Trophoblast cell (in vitro differentiated cells and primary cell): ENCODE measurements at regions not wholly inside any gene's neighbourhood (a gene's known extent, or its start where the extent isn't known, plus 50 kb on each side); places are given as distances from the start of the nearest gene placed in this dataset.

Experiments
- DNase-seq, 2 donors: peaks; one replicate each; pipeline ENCODE4 v3.0.0-alpha.2; 2016
- H2AFZ ChIP-seq: 2 replicates; pipeline ENCODE4 v1.6.1; 2013; ENCODE audit warnings: low read length, moderate library complexity, mild to moderate bottlenecking; ENCODE audit not compliant: insufficient read depth, poor library complexity
- H2AK5ac ChIP-seq: 2 replicates; pipeline ENCODE4 v1.6.1; 2013; ENCODE audit warnings: mild to moderate bottlenecking, low read length
- H2BK120ac ChIP-seq: 2 replicates; pipeline ENCODE4 v1.6.1; 2013; ENCODE audit warnings: low read length, mild to moderate bottlenecking, moderate library complexity; ENCODE audit not compliant: insufficient read depth, poor library complexity
- H2BK12ac ChIP-seq: 2 replicates; pipeline ENCODE4 v1.6.1; 2013; ENCODE audit warnings: mild to moderate bottlenecking, low read length, moderate library complexity
- H2BK5ac ChIP-seq: 2 replicates; pipeline ENCODE4 v1.6.1; 2013; ENCODE audit warnings: low read length, low read depth, moderate library complexity, mild to moderate bottlenecking; ENCODE audit not compliant: poor library complexity
- H3K14ac ChIP-seq: 2 replicates; pipeline ENCODE4 v1.6.1; 2013; ENCODE audit warnings: mild to moderate bottlenecking, low read length
- H3K18ac ChIP-seq: 2 replicates; pipeline ENCODE4 v1.6.1; 2013; ENCODE audit warnings: mild to moderate bottlenecking, low read length
- H3K23ac ChIP-seq: 2 replicates; pipeline ENCODE4 v1.6.1; 2013; ENCODE audit warnings: low read length
- H3K27ac ChIP-seq: 2 replicates; pipeline ENCODE4 v1.5.1; 2013; ENCODE audit warnings: low read depth, mild to moderate bottlenecking, inconsistent platforms, low read length, moderate library complexity
- H3K27me3 ChIP-seq: 2 replicates; pipeline ENCODE4 v1.6.1; 2013; ENCODE audit warnings: inconsistent platforms, mild to moderate bottlenecking, low read length, moderate library complexity; ENCODE audit not compliant: insufficient read depth
- H3K36me3 ChIP-seq, 2 experiments: 1 replicate in 1 of 2; 2 replicates in 1 of 2; pipeline ENCODE4 v1.6.1; 2013; ENCODE audit warnings: low read length in 2 of 2, mild to moderate bottlenecking in 2 of 2, moderate library complexity in 1 of 2; ENCODE audit not compliant: insufficient read depth in 2 of 2, control insufficient read depth in 1 of 2
- H3K4ac ChIP-seq: 2 replicates; pipeline ENCODE4 v1.6.1; 2013; ENCODE audit warnings: low read depth, mild to moderate bottlenecking, low read length, moderate library complexity
- H3K4me1 ChIP-seq, 2 experiments: 1 replicate in 1 of 2; 2 replicates in 1 of 2; pipeline ENCODE4 v1.6.1; 2013; ENCODE audit warnings: low read length in 2 of 2, mild to moderate bottlenecking in 2 of 2, moderate library complexity in 1 of 2; ENCODE audit not compliant: insufficient read depth in 2 of 2, control insufficient read depth in 1 of 2
- H3K4me2 ChIP-seq: 2 replicates; pipeline ENCODE4 v1.6.1; 2013; ENCODE audit warnings: inconsistent platforms, mild to moderate bottlenecking, low read length, moderate library complexity
- H3K4me3 ChIP-seq: 2 replicates; pipeline ENCODE4 v1.5.1; 2013; ENCODE audit warnings: mild to moderate bottlenecking, low read depth, low read length, inconsistent platforms
- H3K79me1 ChIP-seq: one replicate; pipeline ENCODE4 v1.6.1; 2013; ENCODE audit warnings: low read length
- H3K79me2 ChIP-seq: 2 replicates; pipeline ENCODE4 v1.6.1; 2013; ENCODE audit warnings: low read length, mild to moderate bottlenecking; ENCODE audit not compliant: control insufficient read depth, insufficient read depth, poor library complexity
- H3K9ac ChIP-seq: 2 replicates; pipeline ENCODE4 v1.6.1; 2013; ENCODE audit warnings: mild to moderate bottlenecking, low read length
- H3K9me3 ChIP-seq: 2 replicates; pipeline ENCODE4 v1.6.1; 2013; ENCODE audit warnings: low read depth, mild to moderate bottlenecking, control low read depth, inconsistent platforms, low read length; ENCODE audit not compliant: insufficient read depth
- H4K12ac ChIP-seq: 2 replicates; pipeline ENCODE4 v1.6.1; 2013; ENCODE audit warnings: low read depth, mild to moderate bottlenecking, low read length, moderate library complexity
- H4K8ac ChIP-seq: 2 replicates; pipeline ENCODE4 v1.6.1; 2013; ENCODE audit warnings: low read depth, mild to moderate bottlenecking, low read length, moderate library complexity
- H4K91ac ChIP-seq: one replicate; pipeline ENCODE4 v1.6.1; 2013; ENCODE audit warnings: low read depth, mild to moderate bottlenecking, low read length, moderate library complexity
- WGBS: extraction: QIAGEN DNeasy Blood & Tissue Kit; methylation state at CpG from one replicate; pipeline ENCODE4 v1.1.7; 2013; ENCODE audit warnings: missing lambda C conversion rate; ENCODE audit not compliant: insufficient read length, insufficient coverage; ENCODE audit errors: extremely low coverage; 5-methylcytosine and 5-hydroxymethylcytosine counted together

DNA sequence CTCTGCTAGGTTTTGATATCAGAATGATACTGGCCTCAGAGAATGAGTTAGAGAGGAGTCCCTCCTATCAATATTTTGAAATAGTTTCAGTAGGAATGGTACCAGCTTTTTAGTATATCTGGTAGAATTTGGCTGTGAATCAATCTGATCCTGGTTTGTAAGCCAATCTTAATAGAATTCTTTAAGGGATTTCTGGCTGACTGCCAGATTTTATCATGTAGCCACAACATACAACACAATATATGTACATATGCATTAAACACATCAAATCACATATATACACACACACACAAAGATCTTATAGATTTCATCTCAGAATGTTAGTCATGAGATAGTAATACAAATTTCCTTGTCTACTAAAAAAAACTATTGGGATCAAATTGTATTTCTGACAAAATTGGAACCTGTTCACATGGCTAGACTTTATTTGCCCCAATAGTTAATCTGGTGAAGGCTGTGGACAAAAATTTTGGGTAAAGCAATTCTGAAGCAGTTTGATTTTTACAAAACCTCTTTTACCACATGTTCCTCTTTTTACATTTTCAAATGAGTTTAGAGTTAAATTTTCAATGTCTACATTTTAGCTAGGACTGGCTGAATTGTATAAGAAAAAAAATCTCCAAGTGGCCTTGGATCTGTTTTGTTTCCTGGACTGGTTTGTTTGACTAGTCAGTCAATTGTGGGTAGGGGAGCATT lies 151.7 kb downstream of the FASLG start:
- no peak overlapping the region for H3K4ac ChIP-seq
- H4K12ac ChIP-seq, result no peak overlapping the region
- no peak overlapping the region for H4K8ac ChIP-seq
- H3K27me3 ChIP-seq, result no peaks in the 10 kb centered on the region
- H4K91ac ChIP-seq, result no peak overlapping the region
- H2AFZ ChIP-seq, result no peak overlapping the region
- H3K79me2 ChIP-seq, result no peaks in the 10 kb centered on the region
- H3K36me3 ChIP-seq, result no peaks in the 10 kb centered on the region
- H3K23ac ChIP-seq, result no peak overlapping the region
- no peak for DNase-seq
- H3K9ac ChIP-seq, result no peak overlapping the region
- no peaks in the 10 kb centered on the region for H3K79me1 ChIP-seq
- no peak overlapping the region for H3K18ac ChIP-seq
- peaks cover 4% of the 10 kb centered on the region for H3K9me3 ChIP-seq
- no peaks in the 10 kb centered on the region for H3K4me1 ChIP-seq
- H3K27ac ChIP-seq, result no peak overlapping the region
- no peak overlapping the region for H3K14ac ChIP-seq
- no peak overlapping the region for H2BK5ac ChIP-seq
- H3K4me2 ChIP-seq, result no peak overlapping the region
- H2AK5ac ChIP-seq, result no peak overlapping the region
- no peak overlapping the region for H2BK12ac ChIP-seq
- no peak overlapping the region for H3K4me3 ChIP-seq
- H2BK120ac ChIP-seq, result no peak overlapping the region

DNA sequence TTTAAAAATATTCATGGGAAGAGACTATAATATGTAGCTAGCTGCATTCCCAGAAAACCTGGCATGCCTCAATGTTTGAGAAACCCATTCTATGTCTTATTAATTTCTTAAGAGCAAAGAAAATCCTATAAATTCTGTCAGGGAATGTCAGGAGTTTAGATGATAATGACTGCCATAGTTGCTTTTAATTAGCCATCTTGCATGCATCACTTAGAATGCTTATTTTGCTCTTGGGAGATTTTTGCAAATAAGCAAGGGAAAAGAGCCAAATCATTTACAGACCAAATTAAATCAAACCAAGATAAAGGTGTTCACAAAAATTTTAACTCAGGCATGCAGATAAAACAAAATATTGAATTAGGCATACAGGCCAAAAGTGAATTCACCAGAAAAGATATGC lies 152.8 kb downstream of the FASLG start:
- no peaks in the 10 kb centered on the region for H3K27me3 ChIP-seq
- no peak overlapping the region for H2AK5ac ChIP-seq
- H3K4ac ChIP-seq, result no peak overlapping the region
- H2BK5ac ChIP-seq, result no peak overlapping the region
- no peak overlapping the region for H4K91ac ChIP-seq
- no peak overlapping the region for H3K4me3 ChIP-seq
- no peak overlapping the region for H4K8ac ChIP-seq
- H3K36me3 ChIP-seq, result no peaks in the 10 kb centered on the region
- no peak overlapping the region for H3K14ac ChIP-seq
- no peaks in the 10 kb centered on the region for H3K79me2 ChIP-seq
- no peak for DNase-seq
- H3K9me3 ChIP-seq, result peaks cover 4% of the 10 kb centered on the region
- no peak overlapping the region for H3K18ac ChIP-seq
- no peak overlapping the region for H2AFZ ChIP-seq
- H2BK12ac ChIP-seq, result no peak overlapping the region
- no peak overlapping the region for H3K9ac ChIP-seq
- H3K4me1 ChIP-seq, result no peaks in the 10 kb centered on the region
- H3K4me2 ChIP-seq, result no peak overlapping the region
- no peak overlapping the region for H2BK120ac ChIP-seq
- no peak overlapping the region for H3K27ac ChIP-seq
- H3K79me1 ChIP-seq, result no peaks in the 10 kb centered on the region
- no peak overlapping the region for H3K23ac ChIP-seq
- H4K12ac ChIP-seq, result no peak overlapping the region

DNA sequence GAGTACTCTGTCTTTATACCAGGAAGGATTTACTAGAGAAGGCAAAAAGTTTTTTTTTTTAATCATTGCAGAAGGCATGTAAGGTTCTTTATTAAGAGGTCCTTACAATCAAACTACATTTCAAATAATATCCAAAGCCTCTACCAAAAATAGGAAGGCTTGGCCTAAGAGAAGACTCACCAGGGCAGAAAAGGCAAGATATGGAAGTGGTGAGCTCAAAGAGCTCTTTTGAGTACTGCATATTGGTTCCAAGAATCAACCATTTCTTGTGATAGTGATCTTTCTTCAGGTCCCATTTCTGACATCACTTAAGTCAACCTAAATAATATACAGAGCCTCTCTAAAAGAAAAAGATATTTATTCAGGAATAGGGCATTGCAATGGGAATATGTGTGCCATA lies 153.2 kb downstream of the FASLG start:
- no peak for DNase-seq
- no peak overlapping the region for H4K12ac ChIP-seq
- H3K4me1 ChIP-seq, result no peaks in the 10 kb centered on the region
- H3K27me3 ChIP-seq, result no peaks in the 10 kb centered on the region
- H2AK5ac ChIP-seq, result no peak overlapping the region
- no peak overlapping the region for H3K18ac ChIP-seq
- no peak overlapping the region for H2AFZ ChIP-seq
- H3K14ac ChIP-seq, result no peak overlapping the region
- no peak overlapping the region for H3K23ac ChIP-seq
- H3K9ac ChIP-seq, result no peak overlapping the region
- H2BK120ac ChIP-seq, result no peak overlapping the region
- no peaks in the 10 kb centered on the region for H3K79me2 ChIP-seq
- H3K36me3 ChIP-seq, result no peaks in the 10 kb centered on the region
- H2BK12ac ChIP-seq, result no peak overlapping the region
- no peak overlapping the region for H4K91ac ChIP-seq
- no peak overlapping the region for H4K8ac ChIP-seq
- H3K9me3 ChIP-seq, result peaks cover 4% of the 10 kb centered on the region
- no peaks in the 10 kb centered on the region for H3K79me1 ChIP-seq
- H3K4me3 ChIP-seq, result no peak overlapping the region
- H2BK5ac ChIP-seq, result no peak overlapping the region
- no peak overlapping the region for H3K27ac ChIP-seq
- H3K4ac ChIP-seq, result no peak overlapping the region
- no peak overlapping the region for H3K4me2 ChIP-seq

DNA sequence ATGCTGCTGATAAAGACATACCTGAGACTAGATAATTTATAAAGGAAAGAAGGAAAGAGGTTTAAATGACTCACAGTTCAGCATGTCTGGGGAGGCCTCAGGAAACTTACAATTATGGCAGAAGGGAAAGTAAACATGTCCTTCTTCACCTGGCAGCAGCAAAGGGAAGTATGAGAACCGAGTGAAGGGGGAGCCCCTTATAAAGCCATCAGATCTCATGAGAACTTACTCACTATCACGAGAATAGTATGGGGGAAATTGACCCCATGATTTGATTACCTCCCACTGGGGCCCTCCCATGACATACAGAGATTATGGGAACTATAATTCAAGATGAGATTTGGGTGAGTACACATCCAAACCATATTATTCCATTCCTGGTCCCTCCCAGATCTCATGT lies 154.4 kb downstream of the FASLG start:
- Histone ChIP-seq H3K4me2 (no peak overlapping the region), H3K14ac (no peak overlapping the region), H3K4ac (no peak overlapping the region), H4K12ac (no peak overlapping the region), H2BK12ac (no peak overlapping the region), H2AFZ (no peak overlapping the region), H3K4me1 (no peaks in the 10 kb centered on the region), H3K9me3 (peaks cover 4% of the 10 kb centered on the region), H3K18ac (no peak overlapping the region), H3K36me3 (no peaks in the 10 kb centered on the region), H3K27me3 (no peaks in the 10 kb centered on the region), H4K91ac (no peak overlapping the region), H3K23ac (no peak overlapping the region), H2AK5ac (no peak overlapping the region), H3K27ac (no peak overlapping the region), H2BK120ac (no peak overlapping the region), H4K8ac (no peak overlapping the region), H2BK5ac (no peak overlapping the region), H3K79me1 (no peaks in the 10 kb centered on the region), H3K4me3 (no peak overlapping the region), H3K9ac (no peak overlapping the region), H3K79me2 (no peaks in the 10 kb centered on the region)
- DNase-seq, result no peak
- WGBS, result no CpG with 5 or more reads among the region's 2 CpGs
